ENCODE measurements at regions not wholly inside any gene's neighbourhood (a gene's known extent, or its start where the extent isn't known, plus 50 kb on each side); places are given as distances from the start of the nearest gene placed in this dataset.

- no peak for DNase-seq
Measured at GRCh38 chr3:162138509-162138908, 641.9 kb downstream of the OTOL1 start.

DNA sequence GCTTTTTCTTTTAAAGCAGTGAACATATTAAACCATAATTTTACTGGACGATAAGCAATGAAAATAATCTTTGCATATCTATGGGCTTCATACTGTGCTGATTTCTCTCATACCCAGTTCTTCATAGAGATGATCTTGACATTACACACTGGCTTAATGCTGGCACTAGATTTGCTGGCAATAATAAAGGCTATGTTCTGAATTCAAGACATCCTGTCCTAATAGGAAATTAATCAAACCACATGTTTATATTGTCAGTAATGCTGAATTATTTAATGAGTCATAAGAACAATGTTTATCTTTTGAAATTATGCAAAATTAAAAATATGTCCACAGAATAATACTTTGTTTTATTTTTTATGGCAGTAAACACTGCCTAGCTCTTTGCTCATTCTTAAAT lies 643.2 kb downstream of the OTOL1 start:
- no peak for DNase-seq

GRCh38 chr3:162141272-162141791 lies 644.7 kb downstream of the OTOL1 start:
- DNase-seq, result no peak

DNA sequence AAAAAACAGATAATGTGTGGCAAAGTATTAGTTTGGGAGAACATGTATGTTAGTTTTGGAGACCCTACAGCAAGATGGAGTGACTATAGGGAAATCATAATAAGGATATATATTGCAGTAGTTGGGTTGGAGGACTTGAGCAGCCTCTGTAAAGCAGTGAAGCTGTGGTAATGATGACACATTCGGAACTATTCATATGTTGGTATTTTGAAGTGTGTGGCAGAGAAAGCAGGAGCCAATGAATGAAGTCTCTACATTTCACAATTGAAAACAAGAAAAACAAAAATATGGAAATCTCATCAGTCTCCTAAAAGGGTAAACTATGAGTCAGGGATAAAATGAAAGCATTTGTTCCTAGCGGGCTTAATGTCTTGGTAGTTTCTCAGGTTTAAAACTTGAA lies 645.9 kb downstream of the OTOL1 start:
- DNase-seq, result no peak

- DNase-seq, result no peak
Measured at GRCh38 chr3:162143180-162143579, 646.6 kb downstream of the OTOL1 start.

DNA sequence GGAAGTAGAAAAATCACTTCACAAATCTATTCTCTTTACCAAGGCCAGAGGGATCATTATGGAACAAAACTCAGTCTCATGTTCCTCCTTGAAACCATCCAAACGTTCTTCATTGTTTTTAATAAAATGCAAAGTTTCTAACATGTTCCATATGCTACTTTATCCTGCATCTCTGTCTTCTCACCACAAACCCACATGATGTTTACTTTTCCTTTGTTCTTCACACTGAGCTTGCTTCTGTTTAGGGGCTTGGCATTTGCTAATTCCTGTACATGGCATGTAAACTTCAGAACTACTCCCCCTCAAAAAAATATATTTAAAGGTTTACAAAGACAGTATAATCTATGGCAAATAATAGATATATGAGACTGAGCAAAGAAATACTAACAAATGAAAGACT lies 651.4 kb downstream of the OTOL1 start:
- DNase-seq, result no peak

DNA sequence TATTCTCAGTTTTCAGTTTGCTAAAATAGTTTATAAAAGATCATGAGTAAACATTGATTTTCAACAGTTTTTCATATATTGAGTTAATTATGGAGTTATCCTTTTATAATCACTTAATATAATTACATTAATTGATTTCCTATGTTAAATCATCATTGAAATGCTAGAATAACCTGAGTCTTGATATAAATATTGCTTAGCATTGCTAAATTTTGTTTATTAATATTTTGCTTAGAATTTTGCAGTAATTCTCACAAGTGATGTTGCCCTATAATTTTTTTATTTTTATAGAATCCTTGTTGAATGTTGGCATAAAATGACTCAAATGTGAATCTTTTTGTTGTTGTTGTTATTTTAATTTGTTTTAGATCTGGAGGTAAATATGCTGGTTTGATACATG lies 654.2 kb downstream of the OTOL1 start:
- no peak for DNase-seq

GRCh38 chr3:162152636-162153035 lies 656.0 kb downstream of the OTOL1 start:
- DNase-seq, result no peak

- no peak for DNase-seq
Measured at GRCh38 chr3:162161595-162161994, 665.0 kb downstream of the OTOL1 start.

DNA sequence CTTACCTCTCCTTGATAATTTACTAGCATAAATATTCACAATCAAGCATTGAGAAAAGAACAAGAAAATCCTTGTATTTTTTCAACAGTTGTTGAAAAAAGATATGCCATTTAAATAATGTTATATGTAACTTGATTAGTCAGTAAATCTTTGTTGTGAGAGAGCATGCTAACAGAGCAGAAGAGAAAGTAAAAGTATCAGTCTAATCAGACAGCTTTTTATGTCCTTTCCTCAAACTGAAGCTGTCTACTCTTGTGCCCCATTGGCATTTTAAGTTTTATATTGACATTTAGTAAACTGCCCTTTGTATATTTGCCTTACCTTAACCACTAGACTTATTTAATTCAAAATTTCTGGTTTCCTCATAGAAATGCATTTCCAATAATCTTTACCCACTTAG lies 668.7 kb downstream of the OTOL1 start:
- DNase-seq, result no peak

DNA sequence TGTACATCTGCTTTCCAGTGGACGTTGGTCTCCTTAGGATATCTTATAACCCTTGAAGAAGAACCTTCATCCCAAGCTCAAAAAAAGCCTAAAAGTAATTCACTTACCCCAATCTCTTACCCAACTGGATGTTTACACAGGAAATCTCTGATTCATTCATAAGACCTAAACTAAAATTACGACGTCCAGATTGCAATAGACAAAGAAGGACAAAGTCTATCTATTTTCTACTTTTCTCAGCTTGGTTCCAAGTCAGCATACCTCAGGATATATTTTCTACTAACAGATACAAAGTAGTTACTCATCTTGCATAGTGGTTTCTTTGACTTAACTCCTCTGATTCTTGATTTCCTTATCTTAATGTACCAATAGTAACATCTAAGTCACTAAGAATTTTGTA lies 669.9 kb downstream of the OTOL1 start:
- no peak for DNase-seq

DNA sequence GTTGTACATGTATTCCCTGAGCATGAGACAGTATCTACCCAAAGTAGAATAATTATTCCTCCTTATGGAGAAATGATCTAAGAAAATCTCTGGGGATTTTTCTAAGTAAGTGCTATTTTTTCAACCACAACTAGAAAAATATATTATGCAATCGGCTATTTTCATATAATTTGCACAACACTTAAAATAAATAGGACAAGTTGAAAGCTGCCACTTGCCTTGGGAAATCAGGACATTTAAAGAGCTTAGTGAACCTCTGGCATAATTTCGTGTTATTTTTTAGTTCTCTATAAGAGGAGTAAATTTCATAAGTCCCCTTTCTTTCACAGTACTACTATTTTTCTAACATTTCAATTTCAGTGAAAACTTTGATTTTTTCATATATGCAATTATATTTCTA lies 672.1 kb downstream of the OTOL1 start:
- no peak for DNase-seq

DNA sequence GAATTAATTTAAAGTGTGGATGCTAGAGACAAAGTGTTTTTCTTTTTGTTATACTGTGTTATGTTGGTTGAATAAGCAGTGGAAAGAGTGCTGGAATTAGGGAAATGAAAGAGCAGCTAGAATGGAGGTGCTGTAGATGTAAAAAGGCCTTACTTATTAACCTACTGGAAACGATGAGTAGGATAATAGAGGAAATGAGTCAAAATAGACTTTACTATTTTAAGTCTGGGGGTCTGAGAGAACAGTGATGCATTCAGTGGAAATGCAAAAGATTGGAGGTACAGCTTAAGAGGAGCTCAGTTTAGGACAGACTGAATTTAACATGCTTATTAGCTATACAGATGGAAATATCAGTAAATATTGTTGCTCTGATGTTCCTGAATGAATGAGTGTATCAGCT lies 674.0 kb downstream of the OTOL1 start:
- DNase-seq, result no peak

- DNase-seq, result no peak
Measured at GRCh38 chr3:162171970-162172369, 675.4 kb downstream of the OTOL1 start.

- no peak for DNase-seq
Measured at GRCh38 chr3:162175145-162175544, 678.5 kb downstream of the OTOL1 start.

DNA sequence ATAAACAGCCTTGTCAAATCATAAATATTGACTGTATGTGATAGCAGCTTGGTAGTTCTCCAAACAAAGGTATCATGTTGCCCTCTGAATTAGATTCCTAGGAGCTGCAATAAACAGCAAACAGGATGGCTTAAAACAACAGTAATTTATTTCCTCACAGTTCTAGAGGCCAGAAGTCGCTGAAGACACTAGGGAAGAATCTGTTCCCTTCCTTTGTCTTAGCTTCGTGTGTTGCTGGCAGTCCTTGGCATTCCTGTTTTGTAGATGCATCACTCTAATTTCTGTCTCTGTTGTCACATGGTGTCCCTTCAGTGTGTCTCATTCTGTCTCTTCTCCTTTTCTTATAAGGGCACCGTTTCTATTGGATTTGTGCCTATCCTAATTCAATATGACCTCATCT lies 679.3 kb downstream of the OTOL1 start:
- DNase-seq, result no peak

DNA sequence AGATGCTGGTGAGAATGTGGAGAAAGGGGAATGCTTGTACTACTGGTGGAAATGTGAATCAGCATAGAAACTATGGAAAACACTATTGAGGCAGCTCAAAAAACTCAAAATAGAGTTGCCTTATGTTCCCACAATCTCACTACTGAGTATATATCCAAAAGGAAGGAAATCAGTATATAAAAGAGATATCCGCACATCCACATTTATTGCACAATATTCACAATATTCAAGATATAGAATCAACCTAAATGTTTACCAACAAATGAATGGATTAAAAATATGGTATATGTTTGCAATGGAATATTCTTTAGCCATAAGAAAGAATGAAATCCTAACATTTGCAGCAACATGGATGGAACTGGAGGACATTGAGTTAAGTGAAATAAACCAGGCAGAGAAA lies 686.8 kb downstream of the OTOL1 start:
- DNase-seq, result no peak

- no peak for DNase-seq
Measured at GRCh38 chr3:162192340-162193029, 695.9 kb downstream of the OTOL1 start.

DNA sequence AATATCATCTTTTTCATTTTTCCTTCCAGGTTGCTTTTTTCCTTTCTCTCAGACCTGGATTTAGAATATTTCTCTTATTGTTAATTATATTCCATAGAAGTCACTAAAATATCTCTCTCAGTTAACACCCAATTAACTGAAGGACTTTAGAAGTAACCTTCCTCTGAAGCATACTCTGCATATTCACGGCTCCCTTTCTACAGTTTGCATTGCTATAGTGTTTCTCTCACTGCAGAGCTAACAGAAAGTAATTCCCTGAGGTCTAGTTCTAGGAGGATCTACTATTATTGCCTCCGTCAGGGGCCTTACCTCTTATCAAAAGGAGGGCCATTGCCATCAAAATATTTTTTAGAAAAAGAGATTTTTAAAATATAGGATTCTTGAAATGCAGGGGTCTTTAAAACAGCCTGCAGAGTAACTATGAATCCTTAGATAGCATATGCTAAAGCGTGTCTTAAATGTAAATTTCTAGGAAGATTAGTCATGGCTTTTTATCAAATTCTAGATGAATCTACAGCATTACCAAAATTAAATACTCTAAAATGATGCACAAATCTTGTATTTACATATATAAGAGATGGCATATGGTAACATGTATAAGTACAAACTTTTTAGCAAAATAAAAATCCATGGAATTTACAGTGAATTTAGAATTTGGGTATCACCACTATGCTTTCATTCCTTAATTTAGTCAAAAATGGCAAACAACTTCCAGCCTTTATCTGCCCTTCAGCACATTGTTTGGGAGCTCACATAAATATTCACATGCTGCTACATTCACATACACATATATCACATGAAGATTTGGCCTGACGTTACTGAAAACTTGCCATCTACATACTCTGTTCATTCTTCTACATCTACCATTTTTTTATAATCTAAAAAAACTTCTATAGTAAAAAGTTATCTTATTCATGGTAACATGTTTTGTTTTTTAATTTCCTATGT lies 696.8 kb downstream of the OTOL1 start:
- DNase-seq, result no peak

DNA sequence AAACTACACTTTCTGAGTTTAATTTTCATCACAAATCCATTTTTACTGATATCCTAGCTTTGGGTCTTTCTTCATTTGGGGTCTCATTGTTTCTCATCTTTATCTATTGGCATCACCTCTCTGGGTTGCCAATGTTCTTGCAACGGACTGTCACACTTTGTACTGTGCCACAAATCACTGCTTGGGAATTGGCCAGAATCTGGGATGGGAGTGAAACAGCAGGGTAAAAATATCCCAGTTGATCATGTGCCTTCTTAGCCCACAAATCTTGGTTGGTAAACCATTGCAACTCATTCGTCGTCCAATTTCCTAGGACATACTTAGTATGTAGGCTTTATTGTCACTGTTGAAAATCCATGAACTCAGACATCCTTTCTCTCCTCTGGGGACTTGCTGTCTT lies 698.5 kb downstream of the OTOL1 start:
- DNase-seq, result no peak

- no peak for DNase-seq
Measured at GRCh38 chr3:162196964-162197363, 700.4 kb downstream of the OTOL1 start.

- no peak for DNase-seq
Measured at GRCh38 chr3:162200836-162201235, 704.2 kb downstream of the OTOL1 start.

- DNase-seq, result no peak
Measured at GRCh38 chr3:162206648-162207047, 710.0 kb downstream of the OTOL1 start.

- no peak for DNase-seq
Measured at GRCh38 chr3:162211470-162211869, 714.9 kb downstream of the OTOL1 start.

Measured in T-helper 1 cell (primary cell).